ENCODE measurements at regions not wholly inside any gene's neighbourhood (a gene's known extent, or its start where the extent isn't known, plus 50 kb on each side); places are given as distances from the start of the nearest gene placed in this dataset.
A peak's percentile ranks its signal among the peaks of the same experiment; 100 is the strongest.

GRCh38 chr4:95638920-95639501, 90.2 kb upstream of the UNC5C start:
- TF ChIP-seq CTCF (IDR thresholded peaks at IDR 0.05; ENCODE audit: low read depth, low read length) = no peak
- DNase-seq = no peak
- Histone ChIP-seq H3K4me3 (ENCODE audit: low read depth, low read length) (no peak overlapping the region), H3K9me3 (no peaks in the 10 kb centered on the region), H3K36me3 (no peaks in the 10 kb centered on the region), H3K4me1 (peaks cover 38% of the 10 kb centered on the region), H3K27me3 (no peaks in the 10 kb centered on the region)

- TF ChIP-seq CTCF (IDR thresholded peaks at IDR 0.05; ENCODE audit: low read depth, low read length) = peak; percentile 86
- Histone ChIP-seq H3K4me3 (ENCODE audit: low read depth, low read length) (no peak overlapping the region), H3K36me3 (no peaks in the 10 kb centered on the region), H3K4me1 (peaks cover 34% of the 10 kb centered on the region), H3K27me3 (no peaks in the 10 kb centered on the region), H3K9me3 (no peaks in the 10 kb centered on the region)
- peak; percentile 66 for DNase-seq
These were observed 88.3 kb upstream of the UNC5C start for GRCh38 chr4:95637043-95637600.

GRCh38 chr4:95636061-95636460, 87.3 kb upstream of the UNC5C start:
- Histone ChIP-seq H3K9me3 (no peaks in the 10 kb centered on the region), H3K36me3 (no peaks in the 10 kb centered on the region), H3K4me3 (ENCODE audit: low read depth, low read length) (no peak overlapping the region), H3K4me1 (peaks cover 34% of the 10 kb centered on the region), H3K27me3 (no peaks in the 10 kb centered on the region)
- no peak for TF ChIP-seq CTCF (IDR thresholded peaks at IDR 0.05; ENCODE audit: low read depth, low read length)
- no peak for DNase-seq

- Histone ChIP-seq H3K36me3 (no peaks in the 10 kb centered on the region), H3K27me3 (no peaks in the 10 kb centered on the region), H3K4me3 (ENCODE audit: low read depth, low read length) (no peak overlapping the region), H3K9me3 (no peaks in the 10 kb centered on the region), H3K4me1 (peaks cover 14% of the 10 kb centered on the region)
- TF ChIP-seq CTCF (IDR thresholded peaks at IDR 0.05; ENCODE audit: low read depth, low read length) = no peak
- no peak for DNase-seq
These were observed 78.9 kb upstream of the UNC5C start for GRCh38 chr4:95627709-95628108.

GRCh38 chr4:95627024-95627605, 78.3 kb upstream of the UNC5C start:
- H3K36me3 ChIP-seq = no peaks in the 10 kb centered on the region
- DNase-seq = no peak

More at GRCh38 chr4:95627024-95627605, 78.3 kb upstream of the UNC5C start:
- Histone ChIP-seq H3K9me3 (no peaks in the 10 kb centered on the region), H3K4me1 (peaks cover 14% of the 10 kb centered on the region), H3K27me3 (no peaks in the 10 kb centered on the region), H3K4me3 (ENCODE audit: low read depth, low read length) (no peak overlapping the region)
- TF ChIP-seq CTCF (IDR thresholded peaks at IDR 0.05; ENCODE audit: low read depth, low read length) = no peak
